Activated CD4-positive, alpha-beta T cell treated with anti-CD3 and anti-CD28 coated beads for 36 hours (primary cell): ENCODE measurements at regions not wholly inside any gene's neighbourhood (a gene's known extent, or its start where the extent isn't known, plus 50 kb on each side); places are given as distances from the start of the nearest gene placed in this dataset.
"Not testable (repeated sequence)": the region's sequence is repeated elsewhere in the genome, so short reads cannot be mapped to it uniquely, and the experiment has no call there.

Source experiments
- ATAC-seq: fragments of 200-7000 bp; cut with Tn5 transposase; one replicate; pipeline ENCODE4 v1.10.0; 2021; ENCODE audit warnings: mild to moderate bottlenecking, moderate library complexity
- CTCF ChIA-PET: fragments of 350-600 bp; sonication (Branson Sonifier 250); formaldehyde crosslinking; loops from one replicate; lab custom pipeline; 2021; ENCODE audit warnings: antibody characterized with exemption; lab: Charles Lee
- POLR2A ChIA-PET: fragments of 350-600 bp; sonication (Branson Sonifier 250); formaldehyde crosslinking; loops from one replicate; lab custom pipeline; 2021; ENCODE audit warnings: antibody characterized with exemption, inconsistent platforms; lab: Charles Lee
- DNase-seq: peaks from one replicate; pipeline ENCODE4 v3.0.0-alpha.2; 2020
- H3K27ac Mint-ChIP-seq: one replicate; pipeline ENCODE4 v1.8.0; 2021; ENCODE audit warnings: mixed read lengths
- H3K27me3 Mint-ChIP-seq: one replicate; pipeline ENCODE4 v1.8.0; 2021; ENCODE audit warnings: mixed read lengths
- H3K36me3 Mint-ChIP-seq: one replicate; pipeline ENCODE4 v1.8.0; 2021; ENCODE audit warnings: low read depth, mixed read lengths
- H3K4me1 Mint-ChIP-seq: one replicate; pipeline ENCODE4 v1.8.0; 2021; ENCODE audit warnings: mixed read lengths
- H3K4me3 Mint-ChIP-seq: one replicate; pipeline ENCODE4 v1.8.0; 2021; ENCODE audit warnings: mild to moderate bottlenecking, moderate library complexity, mixed read lengths
- H3K9me3 Mint-ChIP-seq: one replicate; pipeline ENCODE4 v1.8.0; 2021; ENCODE audit warnings: low read depth, mixed read lengths
- intact Hi-C, 2 experiments: fragments of 100-400 bp; cut with DNase I in 1 of 2; cut with micrococcal nuclease in 1 of 2; formaldehyde crosslinking; loops; one replicate each; pipeline versions ENCODE4 v1.14.2 to v1.15.1; 2022 to 2024; cut with DNase I, micrococcal nuclease

DNA sequence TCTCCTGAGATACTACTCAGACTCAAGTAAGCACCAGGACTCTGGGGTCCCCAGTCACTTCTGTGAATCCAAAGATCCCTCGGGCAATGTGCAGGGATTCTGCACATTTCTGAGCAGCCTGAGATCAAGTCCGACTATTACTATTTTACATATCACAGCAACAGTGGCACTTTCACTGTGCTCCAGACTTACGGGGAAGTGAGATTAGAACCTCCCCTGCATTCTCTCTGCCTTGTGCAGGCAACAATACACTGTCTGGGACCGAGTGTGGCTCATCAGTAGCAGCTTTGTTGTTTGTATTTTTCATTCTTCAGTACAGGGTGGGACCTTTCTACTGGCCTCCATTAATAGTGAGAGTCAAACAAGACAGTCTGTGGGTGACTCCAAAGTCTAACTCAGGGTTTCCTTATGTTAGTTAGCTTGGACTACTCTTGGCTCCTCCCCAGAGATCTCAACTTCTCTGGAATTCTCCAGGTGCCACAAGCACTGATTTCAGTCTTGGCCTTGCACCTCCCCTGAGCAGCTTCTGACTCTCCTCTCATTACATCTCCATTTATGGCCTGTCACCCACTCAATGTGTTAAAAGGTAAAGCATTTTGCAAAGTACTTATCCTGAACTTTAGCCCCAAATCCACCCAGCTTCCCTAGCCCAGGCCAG lies 76.2 kb upstream of the TOP3B start:
- ChIA-PET CTCF (interaction anchor here (0.6 to 1.4 kb wide), 4 partner anchors 10 to 469 kb away, joined by 3 to 4 read pairs (median 3); no protein-coding TSS in a partner anchor), POLR2A (no interaction called here)
- ATAC-seq: no peak
- DNase-seq: no peak
- no peak overlapping the region for H3K4me3 Mint-ChIP-seq
- intact Hi-C loops: no loop called here
- no peak overlapping the region for H3K27ac Mint-ChIP-seq
- no peaks in the 10 kb centered on the region for H3K36me3 Mint-ChIP-seq
- peaks cover 31% of the 10 kb centered on the region for H3K27me3 Mint-ChIP-seq
- H3K9me3 Mint-ChIP-seq: no peaks in the 10 kb centered on the region
- H3K4me1 Mint-ChIP-seq: no peaks in the 10 kb centered on the region

DNA sequence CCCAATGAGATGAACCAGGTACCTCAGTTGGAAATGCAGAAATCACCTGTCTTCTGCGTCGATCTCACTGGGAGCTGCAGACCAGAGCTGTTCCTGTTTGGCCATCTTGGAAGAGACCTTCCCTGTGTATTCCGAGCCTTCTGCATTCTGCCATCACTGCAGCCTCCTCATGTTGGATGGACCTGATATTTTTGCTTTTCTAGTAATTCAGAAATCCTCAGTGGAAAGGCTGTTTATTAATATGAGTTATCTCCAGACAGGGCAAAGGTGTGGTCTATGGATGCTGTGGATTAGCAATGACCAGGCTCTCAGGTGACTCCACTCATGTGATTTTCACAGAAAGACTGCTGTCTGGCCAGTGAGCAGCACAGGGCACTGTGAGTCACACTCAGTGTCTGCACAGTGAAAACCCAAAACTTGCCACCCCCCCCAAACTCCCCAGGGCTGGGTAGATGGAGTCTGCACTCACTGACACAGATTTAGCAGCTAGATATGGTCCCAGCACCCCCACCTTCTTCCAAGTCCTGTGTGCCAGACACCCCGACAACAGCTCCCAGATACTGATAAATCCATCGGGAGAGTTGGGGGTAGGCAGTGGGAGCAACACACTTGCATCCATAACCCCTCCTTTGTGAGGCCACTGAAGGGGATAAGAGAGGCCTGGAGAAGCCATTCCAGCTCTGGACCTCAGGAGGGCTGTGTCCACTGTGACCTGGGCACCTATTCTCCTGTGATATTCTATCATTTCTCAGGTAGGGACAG lies 75.2 kb upstream of the TOP3B start:
- Mint-ChIP-seq H3K9me3 (no peaks in the 10 kb centered on the region), H3K36me3 (no peaks in the 10 kb centered on the region), H3K4me3 (no peak overlapping the region), H3K4me1 (no peaks in the 10 kb centered on the region), H3K27ac (no peak overlapping the region), H3K27me3 (peaks cover 35% of the 10 kb centered on the region)
- DNase-seq (no peak), ATAC-seq (no peak)
- ChIA-PET CTCF (interaction anchor here (0.5 to 1.4 kb wide), 5 partner anchors 9 to 470 kb away, joined by 3 to 4 read pairs (median 3); no protein-coding TSS in a partner anchor), POLR2A (no interaction called here)
- intact Hi-C loops: no loop called here

DNA sequence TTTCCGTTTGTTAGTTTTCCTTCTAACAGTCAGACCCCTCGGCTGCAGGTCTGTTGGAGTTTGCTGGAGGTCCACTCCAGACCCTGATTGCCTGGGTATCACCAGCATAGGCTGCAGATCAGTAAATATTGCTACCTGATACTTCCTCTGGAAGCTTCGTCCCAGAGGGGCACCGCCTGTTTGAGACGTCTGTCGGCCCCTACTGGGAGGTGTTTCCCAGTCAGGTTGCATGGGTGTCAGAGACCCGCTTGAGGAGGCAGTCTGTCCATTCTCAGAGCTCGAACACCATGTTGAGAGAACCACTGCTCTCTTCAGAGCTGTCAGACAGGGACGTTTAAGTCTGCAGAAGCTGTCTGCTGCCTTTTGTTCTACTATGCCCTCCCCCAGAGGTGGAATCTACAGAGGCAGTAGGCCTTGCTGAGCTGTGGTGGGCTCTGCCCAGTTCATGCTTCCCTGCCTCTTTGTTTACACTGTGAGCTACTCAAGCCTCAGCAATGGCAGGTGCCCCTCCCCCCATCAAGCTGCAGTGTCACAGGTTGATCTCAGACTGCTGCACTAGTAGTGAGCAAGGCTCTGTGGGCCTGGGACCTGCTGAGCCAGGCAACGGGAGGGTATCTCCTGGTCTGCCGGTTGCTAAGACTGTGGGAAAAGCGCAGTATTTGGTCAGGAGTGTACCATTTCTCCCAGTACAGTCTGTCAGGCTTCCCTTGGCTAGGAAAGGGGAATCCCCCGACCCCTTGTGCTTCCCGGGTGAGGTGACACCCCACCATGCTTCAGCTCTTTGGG lies 74.4 kb upstream of the TOP3B start:
- intact Hi-C loops, H3K36me3 Mint-ChIP-seq, DNase-seq, H3K9me3 Mint-ChIP-seq, H3K4me3 Mint-ChIP-seq, H3K27ac Mint-ChIP-seq, ATAC-seq, H3K4me1 Mint-ChIP-seq: not testable (repeated sequence)
- peaks cover 37% of the 10 kb centered on the region for H3K27me3 Mint-ChIP-seq
- ChIA-PET POLR2A (interaction anchor here (0.6 to 0.7 kb wide), 2 partner anchors 9 to 174 kb away, joined by 3 read pairs; no protein-coding TSS in a partner anchor), CTCF (interaction anchor here (0.6 to 0.7 kb wide), 3 partner anchors 9 to 729 kb away, joined by 3 to 4 read pairs (median 3); no protein-coding TSS in a partner anchor)

DNA sequence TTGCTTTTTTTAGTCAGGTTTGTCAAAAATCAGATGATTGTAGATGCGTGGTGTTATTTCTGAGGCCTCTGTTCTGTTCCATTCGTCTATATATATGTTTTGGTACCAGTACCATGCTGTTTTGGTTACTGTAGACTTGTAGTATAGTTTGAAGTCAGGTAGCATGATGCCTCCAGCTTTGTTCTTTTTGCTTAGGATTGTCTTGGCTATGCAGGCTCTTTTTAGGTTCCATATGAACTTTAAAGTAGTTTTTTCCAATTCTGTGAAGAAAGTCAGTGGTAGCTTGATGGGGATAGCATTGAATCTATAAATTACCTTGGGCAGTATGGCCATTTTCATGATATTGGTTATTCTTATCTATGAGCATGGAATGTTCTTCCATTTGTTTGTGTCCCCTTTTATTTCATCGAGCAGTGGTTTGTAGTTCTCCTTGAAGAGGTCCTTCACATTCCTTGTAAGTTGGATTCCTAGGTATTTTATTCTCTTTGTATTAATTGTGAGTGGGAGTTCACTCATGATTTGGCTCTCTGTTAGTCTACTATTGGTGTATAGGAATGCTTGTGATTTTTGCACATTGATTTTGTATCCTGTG lies 70.1 kb upstream of the TOP3B start:
- DNase-seq, POLR2A ChIA-PET, H3K4me3 Mint-ChIP-seq, H3K27ac Mint-ChIP-seq, intact Hi-C loops, H3K9me3 Mint-ChIP-seq, CTCF ChIA-PET, H3K4me1 Mint-ChIP-seq, H3K36me3 Mint-ChIP-seq, ATAC-seq: not testable (repeated sequence)
- H3K27me3 Mint-ChIP-seq: peaks cover 41% of the 10 kb centered on the region

DNA sequence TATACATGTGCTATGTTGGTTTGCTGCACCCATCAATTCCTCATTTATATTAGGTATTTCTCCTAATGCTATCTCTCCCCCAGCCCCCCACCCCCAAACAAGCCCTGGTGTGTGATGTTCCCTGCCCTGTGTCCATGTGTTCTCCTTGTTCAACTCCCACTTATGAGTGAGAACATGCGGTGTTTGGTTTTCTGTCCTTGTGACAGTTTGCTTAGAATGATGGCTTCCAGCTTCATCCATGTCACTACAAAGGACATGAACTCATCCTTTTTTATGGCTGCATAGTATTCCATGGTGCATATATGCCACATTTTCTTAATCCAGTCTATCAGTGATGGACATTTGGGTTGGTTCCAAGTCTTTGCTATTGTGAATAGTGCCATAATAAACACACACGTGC lies 68.4 kb upstream of the TOP3B start:
- H3K4me1 Mint-ChIP-seq, H3K9me3 Mint-ChIP-seq, CTCF ChIA-PET, H3K27ac Mint-ChIP-seq, DNase-seq, ATAC-seq, POLR2A ChIA-PET, H3K4me3 Mint-ChIP-seq, intact Hi-C loops, H3K36me3 Mint-ChIP-seq: not testable (repeated sequence)
- H3K27me3 Mint-ChIP-seq: peaks cover 43% of the 10 kb centered on the region

DNA sequence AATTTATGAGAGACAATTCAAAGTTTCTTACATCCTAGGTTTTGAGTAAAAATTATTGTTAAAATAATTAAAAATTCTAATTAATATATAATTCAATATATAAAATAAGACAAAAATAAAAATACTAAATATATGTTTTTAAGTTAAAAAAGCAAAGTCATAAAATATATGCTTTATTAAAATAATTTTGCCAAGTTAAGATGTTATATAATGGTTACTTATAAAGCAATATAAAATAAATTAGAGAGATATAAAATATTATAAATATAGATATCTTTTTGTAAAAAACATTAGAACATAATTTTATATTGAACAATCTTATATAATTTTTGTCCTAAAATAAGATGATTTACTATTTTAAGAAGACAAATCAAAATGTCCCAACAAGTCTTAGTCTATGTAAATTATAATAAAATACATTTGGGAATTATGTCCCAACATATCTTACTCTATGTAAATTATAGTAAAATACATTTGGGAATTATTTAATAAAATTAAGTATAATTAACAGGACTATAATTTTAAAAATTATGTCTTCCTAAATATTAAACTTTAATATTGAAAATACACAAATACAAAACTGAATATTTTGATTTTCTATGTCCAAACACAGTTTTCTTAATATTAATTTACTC lies 67.7 kb upstream of the TOP3B start:
- Mint-ChIP-seq H3K27ac (no peak overlapping the region), H3K4me3 (no peak overlapping the region), H3K36me3 (no peaks in the 10 kb centered on the region), H3K27me3 (peaks cover 41% of the 10 kb centered on the region), H3K4me1 (no peaks in the 10 kb centered on the region), H3K9me3 (no peaks in the 10 kb centered on the region)
- ChIA-PET POLR2A (no interaction called here), CTCF (interaction anchor here (1.5 kb wide), 1 partner anchor 78 kb away, joined by 4 read pairs; no protein-coding TSS in a partner anchor)
- ATAC-seq (no peak), DNase-seq (no peak)
- intact Hi-C loops: no loop called here

DNA sequence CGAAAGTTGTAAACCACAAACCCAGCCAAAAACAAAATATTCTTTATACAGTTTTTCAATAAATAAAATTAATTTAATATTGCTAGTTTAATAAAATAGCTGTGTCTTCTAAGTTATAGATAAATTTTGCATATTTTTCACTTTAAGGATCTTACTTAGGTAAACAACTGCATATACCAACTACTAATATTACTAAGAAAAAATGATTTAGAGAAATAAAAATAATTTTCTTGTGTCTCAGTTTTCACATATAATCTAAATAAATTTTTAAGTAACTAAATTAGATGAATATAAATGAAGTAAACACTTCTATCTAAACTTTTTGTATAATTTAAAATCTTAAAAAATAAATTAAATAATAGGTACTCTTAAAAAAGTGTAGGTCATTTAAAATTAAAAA lies 67.1 kb upstream of the TOP3B start:
- POLR2A ChIA-PET: no interaction called here
- H3K4me1 Mint-ChIP-seq: no peaks in the 10 kb centered on the region
- DNase-seq (no peak), ATAC-seq (no peak)
- intact Hi-C loops: no loop called here
- CTCF ChIA-PET: interaction anchor here (1.5 kb wide), 1 partner anchor 77 kb away, joined by 4 read pairs; no protein-coding TSS in a partner anchor
- peaks cover 38% of the 10 kb centered on the region for H3K27me3 Mint-ChIP-seq
- no peak overlapping the region for H3K27ac Mint-ChIP-seq
- H3K4me3 Mint-ChIP-seq: no peak overlapping the region
- H3K9me3 Mint-ChIP-seq: no peaks in the 10 kb centered on the region
- no peaks in the 10 kb centered on the region for H3K36me3 Mint-ChIP-seq

DNA sequence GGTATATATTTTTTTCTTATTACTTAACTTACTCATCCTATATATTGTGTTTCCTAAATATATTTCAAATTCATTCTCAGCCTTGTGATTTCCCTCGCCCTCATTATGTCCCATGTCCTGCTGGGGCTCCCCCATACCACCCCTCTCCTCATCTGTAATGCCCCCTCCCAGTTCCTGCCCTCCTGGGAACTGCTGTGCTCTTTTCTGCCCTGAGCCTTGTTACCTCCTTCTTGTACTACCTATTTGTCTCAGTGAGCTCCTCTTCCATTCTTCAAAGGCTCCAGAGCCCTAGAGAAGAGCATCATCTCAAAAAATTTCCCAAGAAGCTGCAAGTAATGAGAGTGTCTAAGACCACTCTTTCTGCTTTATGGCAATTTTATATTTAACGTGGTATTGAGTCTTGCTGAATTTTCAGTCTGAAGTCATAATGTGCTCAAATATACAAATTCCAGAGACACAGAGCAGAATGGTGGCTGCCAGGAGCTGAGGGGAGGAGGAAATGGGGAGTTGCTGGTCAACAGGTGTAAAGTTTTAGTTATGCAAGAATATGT lies 66.5 kb upstream of the TOP3B start:
- no peak overlapping the region for H3K27ac Mint-ChIP-seq
- ATAC-seq (no peak), DNase-seq (no peak)
- no peaks in the 10 kb centered on the region for H3K36me3 Mint-ChIP-seq
- H3K27me3 Mint-ChIP-seq: peaks cover 33% of the 10 kb centered on the region
- H3K4me3 Mint-ChIP-seq: no peak overlapping the region
- H3K9me3 Mint-ChIP-seq: no peaks in the 10 kb centered on the region
- no peaks in the 10 kb centered on the region for H3K4me1 Mint-ChIP-seq
- POLR2A ChIA-PET: no interaction called here
- CTCF ChIA-PET: interaction anchor here (1.5 kb wide), 1 partner anchor 77 kb away, joined by 4 read pairs; no protein-coding TSS in a partner anchor
- intact Hi-C loops: no loop called here

DNA sequence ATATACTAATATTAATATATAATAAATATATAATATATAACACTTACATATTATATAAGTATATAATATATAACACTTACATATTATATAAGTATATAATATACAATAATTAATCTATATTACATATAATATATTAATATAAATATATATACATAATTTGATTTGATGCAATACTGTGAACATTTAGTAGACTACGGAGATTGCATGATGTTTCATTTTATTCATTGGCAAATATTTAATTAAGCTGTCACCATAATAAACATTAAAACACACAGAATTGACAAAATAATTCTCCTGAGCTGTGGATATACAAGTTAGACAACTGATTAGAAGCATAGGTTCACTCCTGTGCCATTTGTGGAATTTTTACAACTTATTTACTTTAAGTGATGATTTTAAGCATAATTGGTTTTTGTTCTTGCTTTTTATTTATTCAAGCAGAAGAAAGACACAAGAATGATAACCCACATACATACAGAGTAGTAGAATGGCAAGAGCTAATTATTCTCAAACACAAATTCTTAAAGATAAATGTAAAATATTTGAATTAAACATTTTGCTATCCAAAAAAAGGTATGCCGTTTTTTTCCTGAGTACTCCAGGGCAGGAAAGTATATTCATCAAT lies 65.8 kb upstream of the TOP3B start:
- DNase-seq: no peak
- no peak for ATAC-seq
- no peaks in the 10 kb centered on the region for H3K36me3 Mint-ChIP-seq
- ChIA-PET CTCF (interaction anchor here (0.7 to 1.5 kb wide), 2 partner anchors 76 to 135 kb away, joined by 3 to 4 read pairs; no protein-coding TSS in a partner anchor), POLR2A (interaction anchor here (0.6 kb wide), 1 partner anchor 8 kb away, joined by 3 read pairs; no protein-coding TSS in a partner anchor)
- intact Hi-C loops: no loop called here
- H3K9me3 Mint-ChIP-seq: no peaks in the 10 kb centered on the region
- no peak overlapping the region for H3K27ac Mint-ChIP-seq
- H3K27me3 Mint-ChIP-seq: peaks cover 30% of the 10 kb centered on the region
- no peaks in the 10 kb centered on the region for H3K4me1 Mint-ChIP-seq
- no peak overlapping the region for H3K4me3 Mint-ChIP-seq

DNA sequence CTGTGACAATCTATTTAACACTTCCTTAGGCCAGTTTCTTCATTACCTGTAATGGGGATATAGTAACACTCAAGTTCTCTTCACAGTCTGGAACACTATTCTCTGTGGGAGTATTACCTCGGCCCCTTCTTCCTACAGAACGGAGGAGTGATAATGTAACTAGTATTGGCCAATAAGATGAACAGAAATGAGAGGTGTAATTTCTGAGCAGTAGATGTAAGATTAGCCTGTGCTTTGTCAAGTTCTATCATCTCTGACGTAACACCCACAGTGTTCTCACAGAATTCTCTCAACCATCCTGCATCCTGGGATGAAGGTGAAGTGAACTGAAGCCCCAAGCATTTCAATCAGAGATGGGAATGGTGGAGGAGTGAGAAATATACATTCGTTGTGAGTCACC lies 65.2 kb upstream of the TOP3B start:
- intact Hi-C loops: no loop called here
- DNase-seq (no peak), ATAC-seq (no peak)
- Mint-ChIP-seq H3K27me3 (peaks cover 26% of the 10 kb centered on the region), H3K27ac (no peak overlapping the region), H3K9me3 (no peaks in the 10 kb centered on the region), H3K36me3 (no peaks in the 10 kb centered on the region), H3K4me3 (no peak overlapping the region), H3K4me1 (no peaks in the 10 kb centered on the region)
- POLR2A ChIA-PET: no interaction called here
- CTCF ChIA-PET: no interaction called here
